PC-3 (cell line): ENCODE measurements at regions not wholly inside any gene's neighbourhood (a gene's known extent, or its start where the extent isn't known, plus 50 kb on each side); places are given as distances from the start of the nearest gene placed in this dataset.

Source experiments
- ATAC-seq: fragments of 200-7000 bp; cut with Tn5 transposase; 2 replicates; pipeline ENCODE4 v1.9.1; 2020; ENCODE audit warnings: mild to moderate bottlenecking, moderate library complexity
- BruUV-seq: library from RNA; stranded (reverse); fragments of 400-500 nt; replicated peaks from 2 replicates; lab custom pipeline; 2021; lab: Mats Ljungman, UMichigan
- CTCF ChIA-PET: fragments of 300-600 bp; sonication (Branson Sonifier 250); formaldehyde crosslinking; loops from one replicate; lab custom pipeline; 2022; ENCODE audit warnings: antibody characterized with exemption; lab: Charles Lee
- POLR2A ChIA-PET: fragments of 300-600 bp; sonication (Branson Sonifier 250); formaldehyde crosslinking; loops from one replicate; lab custom pipeline; 2022; ENCODE audit warnings: antibody characterized with exemption; ENCODE audit not compliant: unreplicated experiment; lab: Charles Lee
- DNase-seq: peaks from one replicate; pipeline ENCODE4 v3.0.0-alpha.2; 2015
- H2AFZ ChIP-seq: fragments of 300-600 bp; sonication (generic); 2 replicates; pipeline ENCODE4 v1.6.0; 2016; ENCODE audit warnings: antibody characterized with exemption, low read length
- H3F3A ChIP-seq: fragments of 300-600 bp; sonication (generic); one replicate; pipeline ENCODE4 v1.6.0; 2017; ENCODE audit warnings: antibody characterized with exemption, low read length, control low read depth, mild to moderate bottlenecking; ENCODE audit not compliant: unreplicated experiment
- H3K27ac ChIP-seq: fragments of 300-600 bp; sonication (generic); 2 replicates; pipeline ENCODE4 v1.5.1; 2016; ENCODE audit warnings: mild to moderate bottlenecking, low read length
- H3K27me3 ChIP-seq: fragments of 300-600 bp; sonication (generic); 2 replicates; pipeline ENCODE4 v1.6.1; 2016; ENCODE audit warnings: low read length, mixed read lengths
- H3K36me3 ChIP-seq: fragments of 300-600 bp; sonication (generic); 2 replicates; pipeline ENCODE4 v1.6.1; 2016; ENCODE audit warnings: low read depth, mixed run types, low read length, mixed read lengths
- H3K4me1 ChIP-seq: fragments of 300-600 bp; sonication (generic); 2 replicates; pipeline ENCODE4 v1.5.1; 2016; ENCODE audit warnings: low read length; ENCODE audit not compliant: insufficient read depth
- H3K4me2 ChIP-seq: fragments of 300-600 bp; sonication (generic); 2 replicates; pipeline ENCODE4 v1.6.0; 2016; ENCODE audit warnings: low read length
- H3K4me3 ChIP-seq: fragments of 300-600 bp; sonication (generic); 2 replicates; pipeline ENCODE4 v1.5.1; 2016; ENCODE audit warnings: mild to moderate bottlenecking, low read length, mixed read lengths
- H3K79me2 ChIP-seq: fragments of 300-600 bp; sonication (generic); 2 replicates; pipeline ENCODE4 v1.6.1; 2017; ENCODE audit warnings: low read length, mixed read lengths
- H3K9ac ChIP-seq: fragments of 300-600 bp; sonication (generic); 2 replicates; pipeline ENCODE4 v1.6.0; 2016; ENCODE audit warnings: mild to moderate bottlenecking, low read length
- H3K9me2 ChIP-seq: fragments of 300-600 bp; sonication (generic); replicated peaks from 2 replicates; pipeline ENCODE4 v1.6.1; 2016; ENCODE audit warnings: mixed run types, low read length, mixed read lengths
- H3K9me3 ChIP-seq: fragments of 300-600 bp; sonication (generic); 2 replicates; pipeline ENCODE4 v1.6.1; 2016; ENCODE audit warnings: low read length, mixed read lengths
- H4K20me1 ChIP-seq: fragments of 300-600 bp; sonication (generic); 2 replicates; pipeline ENCODE4 v1.6.1; 2016; ENCODE audit warnings: low read length, mixed read lengths
- CTCF ChIP-seq: fragments of 300-600 bp; sonication (generic); conservative IDR thresholded peaks from 2 replicates; pipeline ENCODE4 v1.5.1; 2017; ENCODE audit warnings: antibody characterized with exemption, low read depth, mild to moderate bottlenecking, low read length
- EZH2 ChIP-seq: fragments of 300-600 bp; sonication (generic); IDR thresholded peaks from one replicate; pipeline ENCODE4 v1.6.1; 2017; ENCODE audit warnings: antibody characterized with exemption, mild to moderate bottlenecking, low read length; ENCODE audit not compliant: unreplicated experiment
- EZH2phosphoT487 ChIP-seq: fragments of 300-600 bp; sonication (generic); IDR thresholded peaks from 2 replicates; pipeline ENCODE4 v1.6.1; 2018; ENCODE audit warnings: mild to moderate bottlenecking, antibody characterized with exemption, low read length, borderline replicate concordance
- intact Hi-C: fragments of 100-400 bp; cut with micrococcal nuclease; formaldehyde crosslinking; loops from 2 replicates; pipeline ENCODE4 v1.9.0; 2023

GRCh38 chr1:201686714-201687455 is 142.1 kb upstream of the IPO9 start:
- ChIA-PET CTCF (no interaction called here), POLR2A (interaction anchor here (0.5 kb wide), 1 partner anchor 528 kb away, joined by 3 read pairs; no protein-coding TSS in a partner anchor)
- H4K20me1 ChIP-seq = no peaks in the 10 kb centered on the region
- TF ChIP-seq EZH2 = no peak
- TF ChIP-seq CTCF = no peak
- no peak for TF ChIP-seq EZH2phosphoT487
- H3K9ac ChIP-seq = no peak overlapping the region
- H2AFZ ChIP-seq = no peak overlapping the region
- no peaks in the 10 kb centered on the region for H3K27me3 ChIP-seq
- H3K79me2 ChIP-seq = no peaks in the 10 kb centered on the region
- no peaks in the 10 kb centered on the region for H3K4me1 ChIP-seq
- no peaks in the 10 kb centered on the region for H3K9me3 ChIP-seq
- H3K36me3 ChIP-seq = no peaks in the 10 kb centered on the region
- DNase-seq (no peak), ATAC-seq (no peak)
- H3K9me2 ChIP-seq = no peaks in the 10 kb centered on the region
- H3F3A ChIP-seq = no peaks in the 10 kb centered on the region
- intact Hi-C loops = no loop called here
- H3K27ac ChIP-seq = no peak overlapping the region
- H3K4me3 ChIP-seq = no peak overlapping the region
- no TSS peak for BruUV-seq
- H3K4me2 ChIP-seq = no peak overlapping the region

- no TSS peak for BruUV-seq
- H3F3A ChIP-seq = no peaks in the 10 kb centered on the region
- no peak overlapping the region for H3K4me3 ChIP-seq
- ATAC-seq (no peak), DNase-seq (no peak)
- H3K4me2 ChIP-seq = no peak overlapping the region
- H3K36me3 ChIP-seq = no peaks in the 10 kb centered on the region
- H3K27me3 ChIP-seq = no peaks in the 10 kb centered on the region
- no peak overlapping the region for H2AFZ ChIP-seq
- H3K9me2 ChIP-seq = no peaks in the 10 kb centered on the region
- no peak overlapping the region for H3K27ac ChIP-seq
- POLR2A ChIA-PET = no interaction called here
- H4K20me1 ChIP-seq = no peaks in the 10 kb centered on the region
- H3K4me1 ChIP-seq = no peaks in the 10 kb centered on the region
- no peaks in the 10 kb centered on the region for H3K79me2 ChIP-seq
- no peaks in the 10 kb centered on the region for H3K9me3 ChIP-seq
- TF ChIP-seq EZH2phosphoT487 = no peak
- TF ChIP-seq CTCF = no peak
- TF ChIP-seq EZH2 = no peak
- intact Hi-C loops = no loop called here
- no peak overlapping the region for H3K9ac ChIP-seq
- CTCF ChIA-PET = no interaction called here
Observed at GRCh38 chr1:201688514-201688913, 140.4 kb upstream of the IPO9 start.

- no peak for TF ChIP-seq EZH2
- no peak for TF ChIP-seq CTCF
- Histone ChIP-seq H3K4me3 (no peak overlapping the region), H4K20me1 (no peaks in the 10 kb centered on the region), H3K27me3 (no peaks in the 10 kb centered on the region), H3K27ac (no peak overlapping the region), H3K9me2 (no peaks in the 10 kb centered on the region), H3K9ac (no peak overlapping the region), H3K79me2 (no peaks in the 10 kb centered on the region), H3K4me1 (no peaks in the 10 kb centered on the region), H3K4me2 (no peak overlapping the region), H3K36me3 (no peaks in the 10 kb centered on the region), H3K9me3 (no peaks in the 10 kb centered on the region), H3F3A (no peaks in the 10 kb centered on the region), H2AFZ (no peak overlapping the region)
- ChIA-PET POLR2A (no interaction called here), CTCF (no interaction called here)
- intact Hi-C loops = no loop called here
- BruUV-seq = no TSS peak
- ATAC-seq = no peak
- DNase-seq = no peak
Observed at GRCh38 chr1:201689647-201690046, 139.3 kb upstream of the IPO9 start.
